NCI-H2196 treated with DMSO at 0.1 percent for 48 hours (cell line): ENCODE measurements at regions not wholly inside any gene's neighbourhood (a gene's known extent, or its start where the extent isn't known, plus 50 kb on each side); places are given as distances from the start of the nearest gene placed in this dataset.

Source experiments
- DNase-seq: peaks from one replicate; lab custom pipeline; 2025; ENCODE audit not compliant: unreplicated experiment; lab: John Stamatoyannopoulos, UW

- no peak for DNase-seq
Measured at GRCh38 chr3:81931265-81932251, 170.1 kb upstream of the GBE1 start.

- DNase-seq, result no peak
Measured at GRCh38 chr3:81929697-81930096, 168.3 kb upstream of the GBE1 start.

GRCh38 chr3:81927811-81928210 lies 166.4 kb upstream of the GBE1 start:
- no peak for DNase-seq

GRCh38 chr3:81925385-81925784 lies 163.9 kb upstream of the GBE1 start:
- no peak for DNase-seq

GRCh38 chr3:81923038-81923437 lies 161.6 kb upstream of the GBE1 start:
- no peak for DNase-seq

GRCh38 chr3:81922404-81922803 lies 161.0 kb upstream of the GBE1 start:
- DNase-seq, result no peak

- DNase-seq, result no peak
Measured at GRCh38 chr3:81920816-81921215, 159.4 kb upstream of the GBE1 start.

- DNase-seq, result no peak
Measured at GRCh38 chr3:81916890-81917289, 155.4 kb upstream of the GBE1 start.

- DNase-seq, result no peak
Measured at GRCh38 chr3:81913886-81914663, 152.6 kb upstream of the GBE1 start.

- no peak for DNase-seq
Measured at GRCh38 chr3:81911221-81911620, 149.8 kb upstream of the GBE1 start.

- DNase-seq, result no peak
Measured at GRCh38 chr3:81910244-81910852, 148.9 kb upstream of the GBE1 start.

GRCh38 chr3:81909796-81910195 lies 148.4 kb upstream of the GBE1 start:
- DNase-seq, result no peak

GRCh38 chr3:81908561-81908960 lies 147.1 kb upstream of the GBE1 start:
- no peak for DNase-seq

- DNase-seq, result no peak
Measured at GRCh38 chr3:81898336-81898735, 136.9 kb upstream of the GBE1 start.

GRCh38 chr3:81894598-81894997 lies 133.2 kb upstream of the GBE1 start:
- no peak for DNase-seq

- no peak for DNase-seq
Measured at GRCh38 chr3:81891055-81891895, 129.8 kb upstream of the GBE1 start.

GRCh38 chr3:81888914-81889557 lies 127.6 kb upstream of the GBE1 start:
- no peak for DNase-seq

- no peak for DNase-seq
Measured at GRCh38 chr3:81887448-81887847, 126.0 kb upstream of the GBE1 start.

- DNase-seq, result no peak
Measured at GRCh38 chr3:81886081-81886480, 124.6 kb upstream of the GBE1 start.

- DNase-seq, result no peak
Measured at GRCh38 chr3:81884791-81885190, 123.3 kb upstream of the GBE1 start.
